Activated CD4-positive, alpha-beta T cell treated with anti-CD3 and anti-CD28 coated beads for 4 hours (primary cell): ENCODE measurements at regions not wholly inside any gene's neighbourhood (a gene's known extent, or its start where the extent isn't known, plus 50 kb on each side); places are given as distances from the start of the nearest gene placed in this dataset.

ENCODE experiments used
- DNase-seq, 2 donors: peaks; one replicate each; pipeline ENCODE4 v3.0.0-alpha.2; 2020

- DNase-seq, result no peak
Observed at GRCh38 chr22:49025791-49026493, 801.7 kb downstream of the BRD1 start.

DNA sequence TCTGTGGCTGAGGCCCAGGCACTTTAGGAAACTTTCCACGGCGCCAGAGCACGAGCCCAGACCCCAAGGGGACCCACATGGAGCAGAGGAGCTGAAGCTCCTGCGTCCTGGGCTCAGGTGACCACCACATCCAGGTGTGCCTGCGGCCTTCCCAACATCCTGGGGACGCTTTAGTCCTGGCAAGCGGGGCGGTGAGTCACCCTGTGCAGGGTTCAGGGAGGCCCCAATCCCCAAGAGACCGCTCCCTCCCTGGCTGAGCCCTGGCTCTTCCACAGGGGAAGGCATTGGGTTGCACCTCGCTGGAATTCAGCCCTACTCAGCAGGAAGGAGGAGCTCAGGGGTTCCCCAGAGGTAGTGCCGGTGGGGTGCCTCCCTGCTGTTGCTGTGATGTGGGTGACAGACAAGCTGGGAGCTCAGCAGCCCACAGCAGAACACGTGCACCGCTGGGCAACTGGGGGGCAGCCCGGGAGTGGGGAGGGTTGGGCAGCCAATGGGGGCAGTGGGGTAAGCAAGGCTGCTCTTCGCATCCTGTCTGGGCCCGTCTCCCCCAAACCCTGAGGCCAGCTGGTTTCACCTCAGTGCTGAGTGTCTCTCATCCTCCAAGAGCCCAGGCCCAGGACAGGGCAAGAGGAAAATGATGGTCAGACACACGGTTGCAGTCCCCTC is 802.8 kb downstream of the BRD1 start:
- DNase-seq, result no peak

GRCh38 chr22:49023879-49024774 is 803.5 kb downstream of the BRD1 start:
- no peak for DNase-seq

GRCh38 chr22:49023161-49023878 is 804.4 kb downstream of the BRD1 start:
- DNase-seq, result no peak

- no peak for DNase-seq
Observed at GRCh38 chr22:49022816-49023160, 804.9 kb downstream of the BRD1 start.

DNA sequence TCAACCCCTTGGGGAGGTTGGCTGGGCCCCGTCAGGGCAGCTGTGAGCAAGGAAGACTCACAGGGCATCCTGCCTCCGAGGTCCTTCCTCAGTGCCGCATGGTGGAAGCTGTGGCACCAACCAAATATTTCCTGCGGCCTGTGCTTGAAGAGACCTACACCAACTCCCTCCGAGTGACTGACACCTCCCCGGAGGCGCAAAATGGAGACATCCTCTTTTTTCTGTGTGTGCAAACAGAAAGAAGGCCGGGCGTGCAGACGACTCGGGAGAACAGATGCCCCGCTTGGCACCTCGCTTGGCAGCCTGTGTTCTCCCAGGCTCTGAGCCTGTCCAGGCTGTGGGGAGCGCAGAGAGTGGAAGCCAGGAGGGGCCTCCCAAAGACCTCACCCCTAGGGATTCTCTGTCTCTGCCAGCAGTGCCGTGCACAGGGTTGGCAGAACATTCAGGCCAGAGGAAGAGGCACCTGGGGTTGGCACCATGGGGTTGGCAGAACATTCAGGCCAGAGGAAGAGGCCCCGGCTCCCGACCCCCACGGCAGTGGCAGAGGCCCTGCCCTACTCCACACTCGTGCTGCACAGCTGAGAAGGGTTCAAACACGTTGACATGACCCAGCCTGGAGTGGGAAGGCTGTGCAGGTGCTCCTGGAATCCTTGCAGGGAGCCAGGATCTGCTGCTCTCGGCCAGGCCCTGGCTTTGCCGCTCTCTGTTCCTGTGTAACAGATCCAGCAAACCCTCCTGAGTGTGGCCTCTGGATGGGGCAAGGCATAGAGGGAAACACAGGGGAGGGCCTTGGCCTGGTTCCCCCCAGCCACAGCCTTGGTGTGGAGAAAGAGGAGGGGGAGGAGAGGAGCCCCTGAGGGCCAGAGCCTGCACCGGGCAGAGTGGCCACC is 805.5 kb downstream of the BRD1 start:
- DNase-seq, result no peak

- DNase-seq, result no peak
Observed at GRCh38 chr22:49021131-49021925, 806.3 kb downstream of the BRD1 start.

DNA sequence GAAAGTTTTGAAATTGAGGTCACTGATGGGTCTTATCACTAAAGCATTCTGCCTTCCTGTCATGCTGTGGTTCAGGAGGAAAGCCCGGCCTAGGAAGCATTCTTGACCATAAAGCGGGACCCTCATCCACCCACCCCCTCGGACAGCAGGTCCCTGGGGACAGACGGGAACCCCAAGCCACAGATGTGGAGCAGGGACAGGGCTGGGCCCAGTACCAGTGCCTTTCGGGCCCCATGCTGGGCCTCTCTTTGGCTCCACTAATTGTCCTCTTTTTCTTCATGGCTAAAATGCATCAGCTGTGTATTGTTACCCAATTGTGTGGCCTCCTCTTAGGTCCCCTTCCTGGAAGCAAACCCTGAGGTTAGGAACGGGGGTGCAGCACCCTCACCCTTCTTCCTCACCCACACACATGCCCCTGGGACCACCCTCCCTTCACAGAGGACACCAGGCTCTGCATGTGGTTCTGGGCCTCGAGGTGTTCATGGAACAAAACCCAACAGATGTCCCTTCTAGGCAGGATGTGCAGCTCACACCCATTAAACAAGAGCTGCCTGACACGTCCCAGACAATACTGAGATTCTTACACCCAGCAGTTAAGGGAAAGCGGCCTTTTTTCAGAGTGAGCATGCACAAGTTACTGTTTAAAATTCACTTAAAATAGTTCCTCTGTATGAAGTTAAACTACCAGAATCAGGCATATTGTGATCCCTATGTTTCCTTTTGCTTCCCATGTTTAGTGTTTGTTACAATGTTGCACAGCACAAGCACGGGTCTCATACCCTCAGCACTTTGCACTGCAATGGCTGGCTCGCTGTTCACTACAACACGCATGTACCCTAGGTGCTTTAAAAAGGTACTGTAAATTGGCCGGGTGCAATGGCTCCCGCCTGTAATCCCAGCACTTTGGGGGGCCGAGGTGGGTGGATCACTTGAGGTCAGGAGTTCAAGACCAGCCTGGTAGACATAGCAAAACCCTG is 807.6 kb downstream of the BRD1 start:
- no peak for DNase-seq

GRCh38 chr22:49018601-49019000 is 809.1 kb downstream of the BRD1 start:
- DNase-seq, result no peak

DNA sequence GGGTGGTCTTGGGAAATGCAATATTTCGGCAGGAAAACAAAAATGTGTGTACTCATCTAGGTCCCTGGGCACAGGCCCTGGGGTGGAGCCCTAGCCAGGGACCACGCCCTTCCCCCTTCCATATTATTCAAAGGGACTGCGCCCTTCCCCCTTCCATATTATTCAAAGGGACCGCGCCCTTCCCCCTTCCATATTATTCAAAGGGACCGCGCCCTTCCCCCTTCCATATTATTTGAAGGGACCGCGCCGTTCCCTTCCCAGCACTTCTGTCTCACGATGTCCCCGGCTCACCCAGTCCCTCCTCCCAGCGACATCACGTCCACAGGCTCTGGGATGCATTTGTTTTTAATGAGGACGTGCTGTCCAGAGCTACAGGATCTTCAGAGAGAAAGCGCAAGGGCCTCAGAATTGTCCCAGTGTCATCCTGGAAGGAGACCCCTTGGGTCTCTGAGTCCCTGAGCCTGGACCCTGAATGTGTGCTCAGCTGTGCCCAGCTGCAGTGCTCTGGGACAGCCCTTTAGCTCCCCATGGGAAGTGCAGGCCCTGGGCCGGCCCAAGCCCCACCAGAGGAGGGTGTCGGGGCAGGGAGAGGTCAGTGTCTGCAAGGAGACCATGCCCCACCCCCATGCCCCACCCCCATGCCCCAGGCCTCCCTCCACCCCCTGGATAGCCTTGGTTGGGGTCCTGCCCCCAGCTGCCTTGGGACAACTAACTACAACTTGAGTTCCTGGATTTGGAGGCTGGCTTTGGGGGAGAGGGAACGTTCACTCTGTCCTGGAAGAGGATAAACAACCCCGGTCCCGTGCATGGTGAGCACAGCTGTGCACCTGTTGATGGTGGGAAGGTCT is 810.0 kb downstream of the BRD1 start:
- DNase-seq, result no peak

GRCh38 chr22:49016909-49017481 is 810.7 kb downstream of the BRD1 start:
- DNase-seq, result no peak

DNA sequence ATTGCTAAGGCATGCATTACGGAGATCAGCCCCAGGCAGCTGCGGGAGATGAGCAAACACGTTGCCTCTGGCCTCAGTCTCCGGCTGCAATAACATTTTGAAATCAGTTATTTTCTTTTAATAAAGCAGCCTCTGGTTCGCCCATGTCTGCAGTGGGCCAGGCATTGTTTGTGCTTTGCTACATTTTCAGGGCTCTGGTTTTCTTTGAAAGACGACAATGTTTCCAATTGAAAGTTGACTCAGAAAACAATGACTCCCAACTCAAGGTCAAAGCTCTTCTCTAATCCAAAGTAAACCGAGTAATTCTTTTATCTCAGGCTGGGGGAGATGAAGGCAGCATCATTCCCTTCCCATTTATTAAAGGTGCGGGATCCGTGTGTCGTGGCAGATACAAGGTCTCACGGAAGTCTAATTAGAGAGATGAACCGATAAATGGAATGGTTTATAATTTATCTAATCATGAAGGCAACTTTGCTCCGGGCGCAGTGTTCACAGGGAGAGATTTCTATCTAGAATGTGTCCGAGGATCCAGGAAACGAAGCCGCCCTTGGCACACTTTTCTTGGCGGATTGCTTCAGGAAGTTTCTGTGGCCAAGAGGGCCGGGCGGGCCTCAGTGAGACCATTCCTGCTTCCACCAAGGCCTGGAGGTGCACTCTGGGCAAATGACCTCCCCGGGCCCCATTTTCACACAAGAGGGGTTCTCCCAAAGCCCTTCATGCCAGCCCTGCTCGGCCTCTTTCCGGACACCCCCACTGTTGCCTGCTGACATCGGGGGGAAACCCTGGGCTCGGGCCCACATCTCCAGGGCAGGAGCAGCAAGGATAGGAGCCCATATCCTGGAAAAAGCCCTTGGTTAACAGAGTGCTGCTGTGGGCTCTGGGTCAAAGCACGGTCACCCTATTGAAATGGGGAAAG is 811.4 kb downstream of the BRD1 start:
- DNase-seq, result no peak

DNA sequence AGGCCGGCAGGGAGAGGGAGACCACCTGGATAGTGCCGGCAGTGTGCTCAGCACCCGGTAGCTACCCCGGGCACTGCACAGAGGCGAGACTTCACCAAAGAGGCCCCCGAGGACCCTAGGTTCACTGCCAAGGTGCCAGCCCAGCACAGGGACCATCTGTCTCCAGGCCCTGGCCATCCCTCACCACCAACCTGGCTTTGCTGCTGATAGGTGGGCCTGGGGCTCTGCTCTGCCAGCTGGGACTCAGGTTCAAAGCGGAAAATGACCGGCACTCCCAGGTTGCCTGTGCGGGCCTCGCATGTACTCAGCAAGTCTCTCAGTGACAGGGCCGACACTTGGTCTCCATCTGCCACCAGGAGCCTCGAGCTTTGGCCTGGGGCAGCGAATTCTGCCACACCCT is 812.2 kb downstream of the BRD1 start:
- no peak for DNase-seq

- no peak for DNase-seq
Observed at GRCh38 chr22:49014227-49015201, 813.2 kb downstream of the BRD1 start.

DNA sequence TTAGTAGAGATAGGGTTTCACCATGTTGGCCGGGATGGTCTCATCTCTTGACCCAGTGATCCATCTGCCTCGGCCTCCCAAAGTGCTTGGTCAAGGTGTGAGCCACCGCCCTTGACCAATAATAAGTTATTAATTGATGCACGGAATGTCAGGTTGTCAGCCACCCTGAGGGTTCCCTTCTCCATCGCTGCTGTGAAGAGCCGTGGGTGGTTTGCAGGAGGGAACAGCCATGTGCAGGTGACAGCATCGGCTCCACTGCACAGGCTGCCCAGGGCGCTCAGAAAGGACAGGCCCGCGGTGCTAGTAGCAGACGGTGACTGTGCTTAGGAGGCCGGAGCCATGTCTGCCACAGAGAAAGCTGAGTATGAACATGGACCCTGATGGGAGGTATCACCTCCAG is 814.0 kb downstream of the BRD1 start:
- no peak for DNase-seq

DNA sequence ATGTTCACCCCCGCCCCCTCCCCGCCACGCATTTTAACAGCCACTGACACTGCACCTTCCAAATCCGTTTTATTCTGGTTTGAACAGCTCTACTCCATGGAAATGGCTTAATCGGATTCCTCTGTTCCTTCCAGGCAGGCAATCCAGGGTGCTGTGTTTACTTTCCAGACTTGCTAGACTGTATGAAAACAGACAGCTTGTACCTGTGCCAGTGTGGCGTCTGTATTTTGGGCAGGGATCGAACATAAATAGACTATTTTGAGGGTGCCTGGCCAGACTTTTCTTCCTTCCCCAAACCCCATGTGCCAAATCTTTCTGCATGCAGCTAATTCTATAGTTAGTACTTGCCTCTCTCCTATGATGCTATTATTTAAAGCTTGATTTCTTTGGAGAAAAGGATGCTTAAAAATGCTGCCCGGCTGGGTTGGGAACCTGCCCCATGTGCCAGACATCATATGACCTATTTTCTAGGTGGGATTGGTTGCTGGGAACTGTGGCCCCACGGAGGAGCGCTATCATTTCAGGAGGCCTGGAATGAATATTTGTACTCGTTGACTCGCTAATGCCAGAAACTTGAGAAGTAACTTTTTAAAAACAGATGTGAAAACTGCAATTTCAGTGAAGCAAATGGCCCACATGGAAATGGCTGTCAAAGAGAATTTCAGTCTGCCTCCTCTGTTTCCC is 814.8 kb downstream of the BRD1 start:
- no peak for DNase-seq
